Gastrocnemius medialis (tissue), 4 donors: ENCODE measurements at regions not wholly inside any gene's neighbourhood (a gene's known extent, or its start where the extent isn't known, plus 50 kb on each side); places are given as distances from the start of the nearest gene placed in this dataset.
"Not testable (repeated sequence)": the region's sequence is repeated elsewhere in the genome, so short reads cannot be mapped to it uniquely, and the experiment has no call there.

Experiments
- ATAC-seq, 2 donors: fragments of 150-250 bp; one replicate each; pipeline ENCODE4 v1.9.1; 2016
- DNase-seq, 2 donors: peaks; one replicate each; pipeline ENCODE4 v3.0.0-alpha.2; 2019
- H3K27ac ChIP-seq, 4 donors: fragments of 200-600 bp; sonication (generic); 1 replicate in 1 of 4; 2 replicates in 3 of 4; pipeline ENCODE4 v1.5.1; 2016 to 2018; ENCODE audit warnings: mild to moderate bottlenecking in 2 of 4, moderate library complexity in 1 of 4
- H3K27me3 ChIP-seq, 3 donors: fragments of 200-600 bp; sonication (generic) in 2 of 3; 1 replicate in 1 of 3; 2 replicates in 2 of 3; pipeline versions ENCODE4 v1.5.1 to v1.6.0; 2016 to 2019; ENCODE audit warnings: mild to moderate bottlenecking in 1 of 3, moderate library complexity in 1 of 3
- H3K36me3 ChIP-seq, 2 donors: fragments of 200-600 bp; sonication (generic) in 1 of 2; one replicate each; pipeline ENCODE4 v1.5.1; 2017 to 2018
- H3K4me1 ChIP-seq, 2 donors: fragments of 200-600 bp; sonication (generic) in 1 of 2; one replicate each; pipeline ENCODE4 v1.5.1; 2016 to 2017; ENCODE audit warnings: mild to moderate bottlenecking in 2 of 2
- H3K4me3 ChIP-seq, 4 donors: fragments of 200-600 bp; sonication (generic) in 3 of 4; 1 replicate in 1 of 4; 2 replicates in 3 of 4; pipeline ENCODE4 v1.5.1; 2016 to 2019; ENCODE audit warnings: mild to moderate bottlenecking in 2 of 4
- H3K9me3 ChIP-seq, 3 donors: fragments of 200-600 bp; sonication (generic) in 2 of 3; 1 replicate in 1 of 3; 2 replicates in 2 of 3; pipeline ENCODE4 v1.5.1; 2016 to 2019
- POLR2A ChIP-seq, 2 donors: fragments of 450-650 bp; IDR thresholded peaks; one replicate each; pipeline ENCODE4 v1.6.1; 2017; ENCODE audit warnings: antibody characterized with exemption in 2 of 2, mild to moderate bottlenecking in 2 of 2, moderate library complexity in 2 of 2
- in situ Hi-C, 4 donors: fragments of 200-750 bp; cut with MboI; loops; one replicate each; pipeline versions ENCODE4 v1.15.0 to v1.8.0; 2017; ENCODE audit warnings: low sequenced_read_pairs in 4 of 4
- intact Hi-C: fragments of 100-400 bp; cut with DNase I; formaldehyde crosslinking; loops from one replicate; pipeline ENCODE4 v1.15.1; 2023; ENCODE audit warnings: low total_unique reads
- TF ChIP-seq, protein P1 (sequence below), 5 experiments: fragments of 450-650 bp in 3 of 5; fragments of 200-600 bp in 2 of 5; sonication (generic) in 2 of 5; IDR thresholded peaks in 4 of 5; conservative IDR thresholded peaks in 1 of 5; 1 replicate in 4 of 5; 2 replicates in 1 of 5; pipeline ENCODE4 v1.5.1; 2016 to 2019; ENCODE audit warnings: antibody characterized with exemption in 5 of 5, mild to moderate bottlenecking in 3 of 5, moderate library complexity in 3 of 5

DNA sequence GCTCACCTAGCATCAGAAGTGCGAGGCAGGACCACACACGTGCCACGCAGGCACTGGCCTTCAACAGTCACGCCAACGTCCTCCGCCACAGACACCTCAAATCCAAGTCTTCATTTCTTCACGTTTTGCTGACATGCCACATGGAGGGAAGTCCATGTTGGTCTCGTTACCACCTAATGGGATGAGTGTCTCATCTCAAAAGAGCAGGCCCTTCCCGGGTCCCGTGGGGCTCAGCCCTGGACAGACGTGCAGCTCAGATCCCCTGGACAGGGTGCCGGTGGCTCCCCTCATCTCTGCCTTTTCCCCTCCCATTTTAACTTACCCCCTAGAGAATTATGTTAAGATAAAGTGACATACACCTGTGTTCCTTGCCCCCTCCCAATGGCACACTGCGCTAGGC, 76.8 kb downstream of the MRPL36 start:
- peaks cover 0 to 10% (median 0%) of the 10 kb centered on the region in 3 donors for H3K9me3 ChIP-seq
- in situ Hi-C loops, result no loop called here
- no peaks in the 10 kb centered on the region for H3K27me3 ChIP-seq
- DNase-seq, result no peak
- H3K4me1 ChIP-seq, result no peaks in the 10 kb centered on the region
- H3K36me3 ChIP-seq, result no peaks in the 10 kb centered on the region
- intact Hi-C loops, result no loop called here
- no peak overlapping the region for H3K27ac ChIP-seq
- no peak overlapping the region for H3K4me3 ChIP-seq
- TF ChIP-seq POLR2A (IDR thresholded peaks at IDR 0.05), result no peak
- TF ChIP-seq, protein P1, sequence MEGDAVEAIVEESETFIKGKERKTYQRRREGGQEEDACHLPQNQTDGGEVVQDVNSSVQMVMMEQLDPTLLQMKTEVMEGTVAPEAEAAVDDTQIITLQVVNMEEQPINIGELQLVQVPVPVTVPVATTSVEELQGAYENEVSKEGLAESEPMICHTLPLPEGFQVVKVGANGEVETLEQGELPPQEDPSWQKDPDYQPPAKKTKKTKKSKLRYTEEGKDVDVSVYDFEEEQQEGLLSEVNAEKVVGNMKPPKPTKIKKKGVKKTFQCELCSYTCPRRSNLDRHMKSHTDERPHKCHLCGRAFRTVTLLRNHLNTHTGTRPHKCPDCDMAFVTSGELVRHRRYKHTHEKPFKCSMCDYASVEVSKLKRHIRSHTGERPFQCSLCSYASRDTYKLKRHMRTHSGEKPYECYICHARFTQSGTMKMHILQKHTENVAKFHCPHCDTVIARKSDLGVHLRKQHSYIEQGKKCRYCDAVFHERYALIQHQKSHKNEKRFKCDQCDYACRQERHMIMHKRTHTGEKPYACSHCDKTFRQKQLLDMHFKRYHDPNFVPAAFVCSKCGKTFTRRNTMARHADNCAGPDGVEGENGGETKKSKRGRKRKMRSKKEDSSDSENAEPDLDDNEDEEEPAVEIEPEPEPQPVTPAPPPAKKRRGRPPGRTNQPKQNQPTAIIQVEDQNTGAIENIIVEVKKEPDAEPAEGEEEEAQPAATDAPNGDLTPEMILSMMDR (IDR thresholded peaks at IDR 0.05 in 4 of 5, conservative IDR thresholded peaks at IDR 0.05 in 1 of 5), result no peak
- no peak for ATAC-seq

DNA sequence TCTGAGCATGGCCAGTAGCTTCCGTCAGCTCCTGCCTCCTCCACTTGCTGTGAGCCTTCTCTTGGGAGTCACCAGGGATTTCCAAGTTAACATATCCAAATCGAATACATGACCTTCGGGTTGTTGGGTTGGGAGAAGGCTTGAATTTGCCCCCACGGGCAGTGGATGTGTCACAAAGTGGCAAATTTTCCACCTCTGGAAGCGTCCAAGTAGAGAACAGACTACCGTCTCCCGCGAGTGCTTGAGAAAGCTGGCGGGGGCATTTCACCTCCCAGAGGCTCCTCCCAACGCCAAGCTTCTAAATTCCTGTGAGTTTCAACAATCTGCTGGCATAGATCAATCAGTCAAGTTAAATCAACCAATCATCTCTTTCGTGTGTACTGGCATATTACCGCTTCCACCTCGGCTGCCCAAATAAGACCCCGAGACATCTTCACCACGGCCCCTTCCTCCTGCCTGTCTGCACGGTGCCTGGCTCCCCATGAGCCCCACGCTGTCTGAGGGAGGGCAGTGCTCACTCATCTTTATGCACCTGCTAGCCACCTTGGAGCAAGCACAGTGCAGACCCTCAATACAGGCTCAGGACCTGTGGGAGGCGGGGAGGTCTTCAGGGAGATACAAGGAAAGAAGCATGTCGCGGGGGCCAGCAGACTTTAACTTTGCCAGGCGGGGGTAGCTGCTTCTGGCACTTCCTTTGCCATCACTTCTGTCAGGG, 79.1 kb downstream of the MRPL36 start:
- Histone ChIP-seq H3K4me1 (no peaks in the 10 kb centered on the region), H3K27ac (no peak overlapping the region), H3K36me3 (no peaks in the 10 kb centered on the region), H3K9me3 (peaks cover 0 to 12% (median 0%) of the 10 kb centered on the region in 3 donors), H3K4me3 (no peak overlapping the region), H3K27me3 (no peaks in the 10 kb centered on the region)
- TF ChIP-seq POLR2A (IDR thresholded peaks at IDR 0.05), result no peak
- TF ChIP-seq, protein P1 (IDR thresholded peaks at IDR 0.05 in 4 of 5, conservative IDR thresholded peaks at IDR 0.05 in 1 of 5), result no peak
- no peak for ATAC-seq
- intact Hi-C loops (no loop called here), in situ Hi-C loops (no loop called here)
- DNase-seq, result no peak

DNA sequence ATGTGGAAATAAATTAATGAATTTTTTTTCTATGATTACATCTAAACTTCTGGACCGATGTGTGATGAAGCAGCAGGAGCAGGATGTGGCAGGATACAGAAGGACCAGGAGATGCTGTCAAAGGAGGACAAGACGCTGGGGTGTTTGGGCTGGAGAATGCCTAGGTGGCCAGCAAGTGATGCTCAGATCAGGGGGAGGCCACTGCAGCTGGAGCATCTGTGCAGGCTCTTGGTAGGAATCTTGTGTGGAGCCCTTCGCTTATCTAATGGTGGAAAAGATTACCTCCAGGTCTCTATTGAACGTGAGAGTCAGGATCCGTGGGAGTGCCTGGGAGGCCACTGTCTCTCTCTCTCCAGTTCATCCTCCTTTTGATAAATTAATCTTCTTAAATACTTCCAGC, 79.8 kb downstream of the MRPL36 start:
- no peak for ATAC-seq
- Histone ChIP-seq H3K36me3 (no peaks in the 10 kb centered on the region), H3K27me3 (no peaks in the 10 kb centered on the region), H3K4me3 (no peak overlapping the region), H3K4me1 (no peaks in the 10 kb centered on the region), H3K27ac (no peak overlapping the region), H3K9me3 (peaks cover 0 to 12% (median 0%) of the 10 kb centered on the region in 3 donors)
- no peak for DNase-seq
- TF ChIP-seq, protein P1 (IDR thresholded peaks at IDR 0.05 in 4 of 5, conservative IDR thresholded peaks at IDR 0.05 in 1 of 5), result no peak
- no peak for TF ChIP-seq POLR2A (IDR thresholded peaks at IDR 0.05)
- in situ Hi-C loops, result no loop called here
- intact Hi-C loops, result no loop called here

DNA sequence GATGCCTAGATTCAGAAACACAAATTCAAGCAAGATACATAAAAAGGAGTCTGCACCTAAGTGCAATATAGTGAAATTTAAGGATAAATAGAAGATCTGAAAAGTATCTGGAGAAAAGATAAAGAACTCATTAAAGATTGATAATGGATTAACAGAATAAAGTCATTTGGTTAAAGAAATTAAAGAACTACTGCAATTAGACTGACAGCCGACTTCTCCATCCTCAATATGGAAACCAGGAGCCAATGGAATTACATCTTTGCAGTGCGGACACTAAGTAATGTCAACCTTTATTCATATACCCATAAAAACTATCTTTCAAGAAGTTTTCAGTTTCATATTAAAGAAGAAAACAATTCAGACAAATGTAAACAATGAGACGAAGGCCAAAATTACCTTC, 81.0 kb downstream of the MRPL36 start:
- Histone ChIP-seq H3K27me3 (no peaks in the 10 kb centered on the region), H3K9me3 (peaks cover 0 to 12% (median 0%) of the 10 kb centered on the region in 3 donors), H3K4me3 (no peak overlapping the region), H3K36me3 (no peaks in the 10 kb centered on the region), H3K27ac (no peak overlapping the region), H3K4me1 (no peaks in the 10 kb centered on the region)
- DNase-seq, result no peak
- ATAC-seq, result no peak
- TF ChIP-seq POLR2A (IDR thresholded peaks at IDR 0.05), result no peak
- TF ChIP-seq, protein P1 (IDR thresholded peaks at IDR 0.05 in 4 of 5, conservative IDR thresholded peaks at IDR 0.05 in 1 of 5), result no peak
- in situ Hi-C loops (no loop called here), intact Hi-C loops (no loop called here)

DNA sequence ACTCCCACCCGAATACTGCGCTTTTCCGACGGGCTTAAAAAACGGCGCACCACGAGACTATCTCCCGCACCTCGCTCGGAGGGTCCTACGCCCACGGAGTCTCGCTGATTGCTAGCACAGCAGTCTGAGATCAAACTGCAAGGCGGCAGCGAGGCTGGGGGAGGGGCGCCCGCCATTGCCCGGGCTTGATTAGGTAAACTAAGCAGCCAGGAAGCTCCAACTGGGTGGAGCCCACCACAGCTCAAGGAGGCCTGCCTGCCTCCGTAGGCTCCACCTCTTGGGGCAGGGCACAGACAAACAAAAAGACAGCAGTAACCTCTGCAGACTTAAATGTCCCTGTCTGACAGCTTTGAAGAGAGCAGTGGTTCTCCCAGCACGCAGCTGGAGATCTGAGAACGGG, 89.5 kb downstream of the MRPL36 start:
- intact Hi-C loops, H3K4me3 ChIP-seq, H3K27ac ChIP-seq, H3K9me3 ChIP-seq, H3K4me1 ChIP-seq, ATAC-seq, H3K36me3 ChIP-seq, in situ Hi-C loops, DNase-seq: not testable (repeated sequence)
- H3K27me3 ChIP-seq, result peaks cover 4 to 13% (median 10%) of the 10 kb centered on the region in 3 donors
